Vagina (tissue), 2 donors: ENCODE measurements at regions not wholly inside any gene's neighbourhood (a gene's known extent, or its start where the extent isn't known, plus 50 kb on each side); places are given as distances from the start of the nearest gene placed in this dataset.

Experiments
- CTCF ChIP-seq, 3 experiments: fragments of 450-650 bp in 2 of 3; fragments of 200-600 bp in 1 of 3; sonication (generic) in 1 of 3; IDR thresholded peaks; one replicate each; pipeline ENCODE4 v1.5.1; 2017 to 2019; ENCODE audit warnings: antibody characterized with exemption in 3 of 3, mild to moderate bottlenecking in 2 of 3, moderate library complexity in 2 of 3
- POLR2A ChIP-seq, 2 donors: fragments of 450-650 bp; IDR thresholded peaks; one replicate each; pipeline ENCODE4 v1.6.1; 2017; ENCODE audit warnings: antibody characterized with exemption in 2 of 2, mild to moderate bottlenecking in 2 of 2, moderate library complexity in 2 of 2
- POLR2AphosphoS5 ChIP-seq, 2 donors: sonication (generic); formaldehyde crosslinking; IDR thresholded peaks; one replicate each; pipeline ENCODE4 v1.9.0; 2017; ENCODE audit warnings: antibody characterized with exemption in 2 of 2, mild to moderate bottlenecking in 2 of 2, low read depth in 1 of 2; ENCODE audit not compliant: insufficient read depth in 1 of 2

- TF ChIP-seq CTCF (IDR thresholded peaks at IDR 0.05) (no peak), POLR2A (IDR thresholded peaks at IDR 0.05) (no peak), POLR2AphosphoS5 (IDR thresholded peaks at IDR 0.05; ENCODE audit: insufficient read depth in 1 of 2, low read depth in 1 of 2) (no peak)
These were observed 85.4 kb downstream of the IER5 start for GRCh38 chr1:181173761-181174447.
